ENCODE measurements at regions not wholly inside any gene's neighbourhood (a gene's known extent, or its start where the extent isn't known, plus 50 kb on each side); places are given as distances from the start of the nearest gene placed in this dataset.

- H3K4me1 Mint-ChIP-seq (ENCODE audit: low read depth) = no peaks in the 10 kb centered on the region
- no peak overlapping the region for H3K27ac Mint-ChIP-seq
Observed at GRCh38 chr17:73694491-73694890, 50.2 kb upstream of the SDK2 start.

GRCh38 chr17:73695035-73695738, 50.9 kb upstream of the SDK2 start:
- no peaks in the 10 kb centered on the region for H3K4me1 Mint-ChIP-seq (ENCODE audit: low read depth)
- H3K9me3 Mint-ChIP-seq (ENCODE audit: low read depth) = no peaks in the 10 kb centered on the region
- H3K4me3 Mint-ChIP-seq = no peak overlapping the region
- H3K27ac Mint-ChIP-seq = no peak overlapping the region
- no peaks in the 10 kb centered on the region for H3K27me3 Mint-ChIP-seq
- no peaks in the 10 kb centered on the region for H3K36me3 Mint-ChIP-seq

More at GRCh38 chr17:73694491-73694890, 50.2 kb upstream of the SDK2 start:
- H3K36me3 Mint-ChIP-seq = no peaks in the 10 kb centered on the region
- H3K9me3 Mint-ChIP-seq (ENCODE audit: low read depth) = no peaks in the 10 kb centered on the region
- H3K27me3 Mint-ChIP-seq = no peaks in the 10 kb centered on the region
- no peak overlapping the region for H3K4me3 Mint-ChIP-seq

- H3K4me3 Mint-ChIP-seq = no peak overlapping the region
- H3K9me3 Mint-ChIP-seq (ENCODE audit: low read depth) = no peaks in the 10 kb centered on the region
- H3K27me3 Mint-ChIP-seq = no peaks in the 10 kb centered on the region
- H3K27ac Mint-ChIP-seq = no peak overlapping the region
- H3K36me3 Mint-ChIP-seq = no peaks in the 10 kb centered on the region
- H3K4me1 Mint-ChIP-seq (ENCODE audit: low read depth) = no peaks in the 10 kb centered on the region
Observed at GRCh38 chr17:73696251-73696650, 52.0 kb upstream of the SDK2 start.

- Mint-ChIP-seq H3K27me3 (no peaks in the 10 kb centered on the region), H3K36me3 (no peaks in the 10 kb centered on the region), H3K4me1 (ENCODE audit: low read depth) (no peaks in the 10 kb centered on the region), H3K4me3 (no peak overlapping the region), H3K27ac (no peak overlapping the region), H3K9me3 (ENCODE audit: low read depth) (no peaks in the 10 kb centered on the region)
Observed at GRCh38 chr17:73697872-73698271, 53.6 kb upstream of the SDK2 start.

GRCh38 chr17:73698966-73699365, 54.7 kb upstream of the SDK2 start:
- no peaks in the 10 kb centered on the region for H3K27me3 Mint-ChIP-seq
- no peak overlapping the region for H3K27ac Mint-ChIP-seq
- no peaks in the 10 kb centered on the region for H3K9me3 Mint-ChIP-seq (ENCODE audit: low read depth)
- no peaks in the 10 kb centered on the region for H3K4me1 Mint-ChIP-seq (ENCODE audit: low read depth)
- H3K36me3 Mint-ChIP-seq = no peaks in the 10 kb centered on the region
- H3K4me3 Mint-ChIP-seq = no peak overlapping the region

GRCh38 chr17:73701701-73702100, 57.5 kb upstream of the SDK2 start:
- H3K27me3 Mint-ChIP-seq = no peaks in the 10 kb centered on the region
- H3K9me3 Mint-ChIP-seq (ENCODE audit: low read depth) = no peaks in the 10 kb centered on the region
- H3K27ac Mint-ChIP-seq = no peak overlapping the region
- H3K4me3 Mint-ChIP-seq = no peak overlapping the region
- peaks cover 1% of the 10 kb centered on the region for H3K4me1 Mint-ChIP-seq (ENCODE audit: low read depth)
- no peaks in the 10 kb centered on the region for H3K36me3 Mint-ChIP-seq

GRCh38 chr17:73703192-73703591, 58.9 kb upstream of the SDK2 start:
- Mint-ChIP-seq H3K27ac (no peak overlapping the region), H3K36me3 (no peaks in the 10 kb centered on the region), H3K4me1 (ENCODE audit: low read depth) (peaks cover 1% of the 10 kb centered on the region), H3K4me3 (no peak overlapping the region), H3K9me3 (ENCODE audit: low read depth) (no peaks in the 10 kb centered on the region), H3K27me3 (no peaks in the 10 kb centered on the region)

- Mint-ChIP-seq H3K36me3 (no peaks in the 10 kb centered on the region), H3K4me1 (ENCODE audit: low read depth) (peaks cover 1% of the 10 kb centered on the region), H3K27me3 (peaks cover 2% of the 10 kb centered on the region), H3K4me3 (no peak overlapping the region), H3K9me3 (ENCODE audit: low read depth) (no peaks in the 10 kb centered on the region), H3K27ac (no peak overlapping the region)
Observed at GRCh38 chr17:73703917-73704316, 59.7 kb upstream of the SDK2 start.

GRCh38 chr17:73705594-73705993, 61.3 kb upstream of the SDK2 start:
- Mint-ChIP-seq H3K36me3 (no peaks in the 10 kb centered on the region), H3K4me1 (ENCODE audit: low read depth) (peaks cover 7% of the 10 kb centered on the region), H3K27ac (no peak overlapping the region), H3K27me3 (peaks cover 2% of the 10 kb centered on the region), H3K9me3 (ENCODE audit: low read depth) (no peaks in the 10 kb centered on the region), H3K4me3 (no peak overlapping the region)

- no peak overlapping the region for H3K27ac Mint-ChIP-seq
- peaks cover 10% of the 10 kb centered on the region for H3K4me1 Mint-ChIP-seq (ENCODE audit: low read depth)
- H3K4me3 Mint-ChIP-seq = no peak overlapping the region
- no peaks in the 10 kb centered on the region for H3K9me3 Mint-ChIP-seq (ENCODE audit: low read depth)
- H3K36me3 Mint-ChIP-seq = no peaks in the 10 kb centered on the region
- peaks cover 2% of the 10 kb centered on the region for H3K27me3 Mint-ChIP-seq
Observed at GRCh38 chr17:73706428-73706827, 62.2 kb upstream of the SDK2 start.

GRCh38 chr17:73706858-73707257, 62.6 kb upstream of the SDK2 start:
- H3K27me3 Mint-ChIP-seq = peaks cover 2% of the 10 kb centered on the region

GRCh38 chr17:73707358-73707757, 63.1 kb upstream of the SDK2 start:
- Mint-ChIP-seq H3K9me3 (ENCODE audit: low read depth) (no peaks in the 10 kb centered on the region), H3K36me3 (no peaks in the 10 kb centered on the region), H3K4me1 (ENCODE audit: low read depth) (peaks cover 10% of the 10 kb centered on the region), H3K4me3 (no peak overlapping the region), H3K27me3 (peaks cover 2% of the 10 kb centered on the region), H3K27ac (no peak overlapping the region)

More at GRCh38 chr17:73706858-73707257, 62.6 kb upstream of the SDK2 start:
- H3K27ac Mint-ChIP-seq = no peak overlapping the region
- no peak overlapping the region for H3K4me3 Mint-ChIP-seq
- H3K4me1 Mint-ChIP-seq (ENCODE audit: low read depth) = peaks cover 10% of the 10 kb centered on the region
- H3K9me3 Mint-ChIP-seq (ENCODE audit: low read depth) = no peaks in the 10 kb centered on the region
- no peaks in the 10 kb centered on the region for H3K36me3 Mint-ChIP-seq

GRCh38 chr17:73710095-73710592, 65.9 kb upstream of the SDK2 start:
- H3K27me3 Mint-ChIP-seq = peaks cover 2% of the 10 kb centered on the region
- H3K27ac Mint-ChIP-seq = no peak overlapping the region
- H3K4me1 Mint-ChIP-seq (ENCODE audit: low read depth) = peaks cover 9% of the 10 kb centered on the region
- no peaks in the 10 kb centered on the region for H3K9me3 Mint-ChIP-seq (ENCODE audit: low read depth)
- no peak overlapping the region for H3K4me3 Mint-ChIP-seq
- no peaks in the 10 kb centered on the region for H3K36me3 Mint-ChIP-seq

- no peak overlapping the region for H3K27ac Mint-ChIP-seq
- no peak overlapping the region for H3K4me3 Mint-ChIP-seq
- no peaks in the 10 kb centered on the region for H3K36me3 Mint-ChIP-seq
- peaks cover 2% of the 10 kb centered on the region for H3K27me3 Mint-ChIP-seq
- no peaks in the 10 kb centered on the region for H3K9me3 Mint-ChIP-seq (ENCODE audit: low read depth)
- peaks cover 9% of the 10 kb centered on the region for H3K4me1 Mint-ChIP-seq (ENCODE audit: low read depth)
Observed at GRCh38 chr17:73711184-73711583, 66.9 kb upstream of the SDK2 start.

GRCh38 chr17:73711916-73712315, 67.7 kb upstream of the SDK2 start:
- Mint-ChIP-seq H3K4me3 (no peak overlapping the region), H3K9me3 (ENCODE audit: low read depth) (no peaks in the 10 kb centered on the region), H3K27ac (no peak overlapping the region), H3K4me1 (ENCODE audit: low read depth) (peaks cover 9% of the 10 kb centered on the region), H3K36me3 (no peaks in the 10 kb centered on the region), H3K27me3 (peaks cover 2% of the 10 kb centered on the region)

- Mint-ChIP-seq H3K4me1 (ENCODE audit: low read depth) (peaks cover 9% of the 10 kb centered on the region), H3K9me3 (ENCODE audit: low read depth) (no peaks in the 10 kb centered on the region), H3K27ac (no peak overlapping the region), H3K27me3 (peaks cover 2% of the 10 kb centered on the region), H3K36me3 (no peaks in the 10 kb centered on the region), H3K4me3 (no peak overlapping the region)
Observed at GRCh38 chr17:73713136-73713535, 68.9 kb upstream of the SDK2 start.
